Lower lobe of right lung (tissue), 2 donors: ENCODE measurements at regions not wholly inside any gene's neighbourhood (a gene's known extent, or its start where the extent isn't known, plus 50 kb on each side); places are given as distances from the start of the nearest gene placed in this dataset.

ENCODE experiments used
- ATAC-seq, 2 donors: fragments of 200-7000 bp; cut with Tn5 transposase; one replicate each; pipeline ENCODE4 v1.9.1; 2020 to 2022; ENCODE audit warnings: mild to moderate bottlenecking in 2 of 2, moderate library complexity in 2 of 2
- DNase-seq: peaks from one replicate; pipeline ENCODE4 v3.0.0-alpha.2; 2020
- H3K27ac ChIP-seq: fragments of 200-600 bp; one replicate; pipeline ENCODE4 v1.8.0; 2022
- H3K27me3 ChIP-seq: fragments of 200-600 bp; one replicate; pipeline ENCODE4 v1.8.0; 2022; ENCODE audit warnings: low read depth
- H3K36me3 ChIP-seq: fragments of 200-600 bp; one replicate; pipeline ENCODE4 v1.8.0; 2022; ENCODE audit warnings: mild to moderate bottlenecking
- H3K4me1 ChIP-seq: fragments of 200-600 bp; one replicate; pipeline ENCODE4 v1.8.0; 2022
- H3K4me3 ChIP-seq: fragments of 200-600 bp; one replicate; pipeline ENCODE4 v1.8.0; 2022; ENCODE audit warnings: mild to moderate bottlenecking
- H3K9me3 ChIP-seq: fragments of 200-600 bp; one replicate; pipeline ENCODE4 v1.8.0; 2022
- intact Hi-C: fragments of 100-400 bp; cut with DNase I; formaldehyde crosslinking; loops from one replicate; pipeline ENCODE4 v1.11.0; 2022
- TF ChIP-seq, protein P1 (sequence below): fragments of 200-600 bp; IDR thresholded peaks from one replicate; pipeline ENCODE4 v1.8.0; 2022; ENCODE audit warnings: antibody characterized with exemption, mild to moderate bottlenecking
- donor health status: DM: no; HTN: yes; CAD: no; lungs with severe emphysema.

- TF ChIP-seq, protein P1, sequence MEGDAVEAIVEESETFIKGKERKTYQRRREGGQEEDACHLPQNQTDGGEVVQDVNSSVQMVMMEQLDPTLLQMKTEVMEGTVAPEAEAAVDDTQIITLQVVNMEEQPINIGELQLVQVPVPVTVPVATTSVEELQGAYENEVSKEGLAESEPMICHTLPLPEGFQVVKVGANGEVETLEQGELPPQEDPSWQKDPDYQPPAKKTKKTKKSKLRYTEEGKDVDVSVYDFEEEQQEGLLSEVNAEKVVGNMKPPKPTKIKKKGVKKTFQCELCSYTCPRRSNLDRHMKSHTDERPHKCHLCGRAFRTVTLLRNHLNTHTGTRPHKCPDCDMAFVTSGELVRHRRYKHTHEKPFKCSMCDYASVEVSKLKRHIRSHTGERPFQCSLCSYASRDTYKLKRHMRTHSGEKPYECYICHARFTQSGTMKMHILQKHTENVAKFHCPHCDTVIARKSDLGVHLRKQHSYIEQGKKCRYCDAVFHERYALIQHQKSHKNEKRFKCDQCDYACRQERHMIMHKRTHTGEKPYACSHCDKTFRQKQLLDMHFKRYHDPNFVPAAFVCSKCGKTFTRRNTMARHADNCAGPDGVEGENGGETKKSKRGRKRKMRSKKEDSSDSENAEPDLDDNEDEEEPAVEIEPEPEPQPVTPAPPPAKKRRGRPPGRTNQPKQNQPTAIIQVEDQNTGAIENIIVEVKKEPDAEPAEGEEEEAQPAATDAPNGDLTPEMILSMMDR: no peak
- intact Hi-C loops: no loop called here
- Histone ChIP-seq H3K36me3 (no peaks in the 10 kb centered on the region), H3K9me3 (no peaks in the 10 kb centered on the region), H3K27ac (no peak overlapping the region), H3K4me1 (no peaks in the 10 kb centered on the region), H3K27me3 (no peaks in the 10 kb centered on the region), H3K4me3 (no peak overlapping the region)
- ATAC-seq (no peak), DNase-seq (no peak)
Observed at GRCh38 chr7:118642396-118642795, 417.9 kb downstream of the ANKRD7 start.

GRCh38 chr7:118644346-118644745 lies 419.8 kb downstream of the ANKRD7 start:
- no peak for ATAC-seq
- DNase-seq: no peak
- H3K27me3 ChIP-seq: no peaks in the 10 kb centered on the region
- intact Hi-C loops: no loop called here
- no peaks in the 10 kb centered on the region for H3K9me3 ChIP-seq
- TF ChIP-seq, protein P1: no peak
- H3K4me3 ChIP-seq: no peak overlapping the region
- H3K4me1 ChIP-seq: no peaks in the 10 kb centered on the region
- no peaks in the 10 kb centered on the region for H3K36me3 ChIP-seq
- no peak overlapping the region for H3K27ac ChIP-seq

DNA sequence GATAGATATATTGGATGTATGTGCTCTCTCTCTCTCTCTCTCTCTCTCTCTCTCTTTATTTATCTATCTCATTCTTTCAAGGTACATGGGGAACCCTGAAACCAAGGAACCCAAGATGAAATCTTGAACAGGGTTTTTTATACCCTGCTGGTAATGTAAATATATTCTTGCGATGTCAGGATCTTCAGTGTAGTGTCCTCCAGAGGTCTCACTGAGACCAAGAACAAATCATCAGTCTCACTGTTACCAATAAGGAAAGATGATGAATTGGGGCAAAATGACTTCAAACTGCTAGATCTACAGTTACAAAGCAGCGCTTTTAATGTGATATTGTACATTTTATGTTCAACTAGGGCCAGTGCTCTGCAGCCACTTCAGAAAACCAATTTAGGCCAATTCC lies 423.5 kb downstream of the ANKRD7 start:
- no peak for ATAC-seq
- intact Hi-C loops: no loop called here
- TF ChIP-seq, protein P1: no peak

DNA sequence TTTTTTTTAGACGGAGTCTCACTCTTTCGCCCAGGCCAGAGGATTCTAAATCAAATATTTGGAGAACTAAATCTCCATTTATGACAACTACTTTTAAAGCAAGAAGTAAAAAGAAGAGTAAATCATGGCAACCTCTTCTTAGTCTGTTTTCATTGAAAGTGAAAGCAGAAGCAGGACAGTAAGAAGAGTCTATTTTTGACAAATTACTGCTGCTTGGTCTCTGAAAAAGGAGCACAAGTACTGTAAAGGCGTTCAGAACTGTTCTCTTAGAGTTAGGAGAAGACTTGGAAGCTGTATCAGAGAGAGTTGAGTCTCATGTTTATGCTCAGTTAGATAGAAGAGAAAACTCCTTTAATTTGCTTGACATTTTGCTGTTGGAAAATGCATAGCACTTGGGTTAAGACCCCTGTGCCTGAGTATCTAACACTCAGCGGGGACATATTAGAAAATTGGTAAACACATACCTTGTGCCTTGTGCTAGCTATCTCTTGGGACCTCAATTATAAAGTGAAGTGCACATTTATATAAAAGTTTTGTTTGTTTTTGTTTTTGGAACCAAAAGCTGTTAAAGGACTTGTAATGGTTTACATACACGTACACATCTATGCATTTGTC lies 433.0 kb downstream of the ANKRD7 start:
- no peak for ATAC-seq
- Histone ChIP-seq H3K4me3 (no peak overlapping the region), H3K9me3 (no peaks in the 10 kb centered on the region), H3K36me3 (no peaks in the 10 kb centered on the region), H3K27me3 (no peaks in the 10 kb centered on the region), H3K4me1 (no peaks in the 10 kb centered on the region), H3K27ac (no peak overlapping the region)
- TF ChIP-seq, protein P1: no peak
- intact Hi-C loops: no loop called here
- no peak for DNase-seq

More for the DNA sequence above, 423.5 kb downstream of the ANKRD7 start:
- Histone ChIP-seq H3K4me3 (no peak overlapping the region), H3K36me3 (no peaks in the 10 kb centered on the region), H3K9me3 (no peaks in the 10 kb centered on the region), H3K4me1 (no peaks in the 10 kb centered on the region), H3K27ac (no peak overlapping the region), H3K27me3 (no peaks in the 10 kb centered on the region)
- no peak for DNase-seq

- no peaks in the 10 kb centered on the region for H3K9me3 ChIP-seq
- no peak overlapping the region for H3K4me3 ChIP-seq
- no peak overlapping the region for H3K27ac ChIP-seq
- intact Hi-C loops: no loop called here
- no peak for ATAC-seq
- no peaks in the 10 kb centered on the region for H3K4me1 ChIP-seq
- no peaks in the 10 kb centered on the region for H3K27me3 ChIP-seq
- no peaks in the 10 kb centered on the region for H3K36me3 ChIP-seq
- no peak for DNase-seq
- TF ChIP-seq, protein P1: no peak
Observed at GRCh38 chr7:118662266-118662665, 437.8 kb downstream of the ANKRD7 start.
